Activated CD4-positive, CD25-positive, alpha-beta regulatory T cell treated with anti-CD3 and anti-CD28 coated beads, Interleukin-2, amount 50 U/mL, for 24 hours (primary cell): ENCODE measurements at regions not wholly inside any gene's neighbourhood (a gene's known extent, or its start where the extent isn't known, plus 50 kb on each side); places are given as distances from the start of the nearest gene placed in this dataset.

Experiments used
- ATAC-seq, 2 donors: fragments of 150-1000 bp; cut with Tn5 transposase; one replicate each; pipeline ENCODE4 v1.10.0; 2021; ENCODE audit warnings: mild to moderate bottlenecking in 1 of 2, moderate library complexity in 1 of 2

GRCh38 chr22:26847816-26848215, 190.4 kb downstream of the MIAT start:
- ATAC-seq = no peak

- ATAC-seq = no peak
Measured at GRCh38 chr22:26848244-26848920, 191.0 kb downstream of the MIAT start.

GRCh38 chr22:26849575-26849974, 192.2 kb downstream of the MIAT start:
- ATAC-seq = no peak

DNA sequence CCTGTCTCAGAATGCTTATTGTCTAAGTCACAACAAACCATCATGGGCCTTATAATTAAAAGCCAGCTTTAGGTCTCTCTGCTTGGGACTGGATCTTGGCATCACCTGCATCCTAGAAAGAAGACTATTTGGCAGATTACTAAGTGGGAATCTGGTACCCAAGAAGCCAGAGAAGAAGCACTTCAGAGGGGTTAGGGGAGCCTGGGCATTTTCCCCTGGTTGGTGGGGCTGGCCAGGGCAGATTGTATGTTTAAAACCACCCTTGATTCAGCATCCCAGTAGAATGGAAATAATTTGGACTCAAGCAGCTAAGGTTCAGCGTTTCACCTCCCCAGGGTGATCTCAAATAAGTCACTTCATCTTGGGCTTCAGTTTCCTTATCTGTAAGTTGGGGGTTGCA, 193.7 kb downstream of the MIAT start:
- ATAC-seq = no peak

GRCh38 chr22:26852176-26852575, 194.8 kb downstream of the MIAT start:
- no peak for ATAC-seq

GRCh38 chr22:26853071-26853470, 195.7 kb downstream of the MIAT start:
- no peak for ATAC-seq

- ATAC-seq = no peak
Measured at GRCh38 chr22:26853495-26853894, 196.1 kb downstream of the MIAT start.

- no peak for ATAC-seq
Measured at GRCh38 chr22:26857169-26857568, 199.8 kb downstream of the MIAT start.

DNA sequence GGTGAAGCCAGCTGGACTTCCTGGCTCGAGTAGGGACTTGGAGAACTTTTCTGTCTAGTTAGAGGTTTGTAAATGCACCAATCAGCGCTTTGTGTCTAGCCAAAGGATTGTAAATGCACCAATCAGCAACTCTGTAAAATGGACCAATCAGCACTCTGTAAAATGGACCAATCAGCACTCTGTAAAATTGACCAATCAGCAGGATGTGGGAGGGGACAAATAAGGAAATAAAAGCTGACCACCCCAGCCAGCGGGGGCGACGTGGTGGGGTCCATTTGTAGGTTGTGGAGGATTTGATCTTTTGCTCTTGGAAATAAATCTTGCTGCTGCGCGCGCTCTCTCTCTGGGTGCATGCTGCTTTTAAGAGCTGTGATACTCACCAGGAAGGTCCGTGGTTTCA, 202.9 kb downstream of the MIAT start:
- no peak for ATAC-seq

DNA sequence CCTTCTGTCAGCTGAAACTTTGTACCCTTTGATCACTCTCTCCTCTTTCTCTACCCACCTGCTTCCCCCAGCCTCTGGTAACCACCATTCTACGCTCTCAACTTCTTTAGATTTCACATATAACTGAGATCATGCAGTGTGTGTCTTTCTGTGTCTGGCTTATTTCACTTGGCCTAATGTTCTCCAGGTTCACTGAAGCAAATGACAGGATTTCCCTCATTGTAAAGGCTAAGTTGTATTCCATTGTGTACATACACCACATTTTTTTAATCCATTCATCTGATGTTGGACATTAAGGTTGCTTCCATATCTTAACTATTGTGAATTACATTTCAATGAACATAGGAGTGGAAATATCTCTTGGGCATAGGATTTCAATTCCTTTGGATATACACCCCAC, 207.6 kb downstream of the MIAT start:
- ATAC-seq = no peak

GRCh38 chr22:26883393-26883792, 226.0 kb downstream of the MIAT start:
- no peak for ATAC-seq

- no peak for ATAC-seq
Measured at GRCh38 chr22:26884921-26885320, 227.5 kb downstream of the MIAT start.

- no peak for ATAC-seq
Measured at GRCh38 chr22:26885441-26886261, 228.3 kb downstream of the MIAT start.

GRCh38 chr22:26887456-26887855, 230.1 kb downstream of the MIAT start:
- no peak for ATAC-seq

GRCh38 chr22:26887916-26888315, 230.5 kb downstream of the MIAT start:
- no peak for ATAC-seq

GRCh38 chr22:26888887-26889286, 231.5 kb downstream of the MIAT start:
- no peak for ATAC-seq

DNA sequence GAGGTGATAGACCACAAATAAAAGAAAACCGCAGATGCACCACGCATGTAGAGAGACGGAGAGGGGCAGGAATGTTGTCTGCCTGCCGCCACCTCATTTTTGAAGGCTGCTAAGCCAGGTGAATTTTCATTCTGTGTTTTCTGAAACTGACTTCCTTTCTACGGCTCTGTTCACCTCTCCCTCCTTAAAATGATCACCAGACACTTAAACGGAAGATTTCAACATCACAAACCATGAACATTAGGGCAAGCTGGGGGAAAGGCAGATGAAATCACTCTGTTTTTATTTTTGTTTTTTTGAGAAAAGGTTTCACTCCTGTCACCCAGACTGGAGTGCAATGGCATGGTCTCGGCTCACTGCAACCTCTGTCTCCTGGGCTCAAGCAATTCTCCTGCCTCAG, 232.4 kb downstream of the MIAT start:
- no peak for ATAC-seq

DNA sequence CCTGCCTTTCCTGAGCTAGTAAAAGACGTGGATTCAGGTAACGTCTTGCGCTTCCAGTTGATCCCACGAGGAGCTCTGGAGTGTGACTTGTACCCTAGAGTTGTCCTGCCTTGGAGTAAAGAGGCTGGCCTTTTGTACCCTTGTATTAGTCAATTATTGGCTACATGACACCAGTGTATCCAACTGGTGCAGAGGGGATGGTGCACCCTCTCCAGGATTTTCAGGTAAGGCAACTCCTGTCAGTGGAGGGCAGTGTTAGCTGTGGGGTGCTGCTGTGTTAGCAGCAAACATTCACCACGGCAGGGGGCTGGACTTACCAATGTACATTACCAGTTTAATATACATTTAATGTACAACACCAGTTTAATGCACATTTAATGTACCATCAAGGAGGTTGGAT, 233.5 kb downstream of the MIAT start:
- no peak for ATAC-seq

- ATAC-seq = no peak
Measured at GRCh38 chr22:26891429-26891828, 234.0 kb downstream of the MIAT start.

GRCh38 chr22:26892166-26893041, 235.0 kb downstream of the MIAT start:
- ATAC-seq = no peak

DNA sequence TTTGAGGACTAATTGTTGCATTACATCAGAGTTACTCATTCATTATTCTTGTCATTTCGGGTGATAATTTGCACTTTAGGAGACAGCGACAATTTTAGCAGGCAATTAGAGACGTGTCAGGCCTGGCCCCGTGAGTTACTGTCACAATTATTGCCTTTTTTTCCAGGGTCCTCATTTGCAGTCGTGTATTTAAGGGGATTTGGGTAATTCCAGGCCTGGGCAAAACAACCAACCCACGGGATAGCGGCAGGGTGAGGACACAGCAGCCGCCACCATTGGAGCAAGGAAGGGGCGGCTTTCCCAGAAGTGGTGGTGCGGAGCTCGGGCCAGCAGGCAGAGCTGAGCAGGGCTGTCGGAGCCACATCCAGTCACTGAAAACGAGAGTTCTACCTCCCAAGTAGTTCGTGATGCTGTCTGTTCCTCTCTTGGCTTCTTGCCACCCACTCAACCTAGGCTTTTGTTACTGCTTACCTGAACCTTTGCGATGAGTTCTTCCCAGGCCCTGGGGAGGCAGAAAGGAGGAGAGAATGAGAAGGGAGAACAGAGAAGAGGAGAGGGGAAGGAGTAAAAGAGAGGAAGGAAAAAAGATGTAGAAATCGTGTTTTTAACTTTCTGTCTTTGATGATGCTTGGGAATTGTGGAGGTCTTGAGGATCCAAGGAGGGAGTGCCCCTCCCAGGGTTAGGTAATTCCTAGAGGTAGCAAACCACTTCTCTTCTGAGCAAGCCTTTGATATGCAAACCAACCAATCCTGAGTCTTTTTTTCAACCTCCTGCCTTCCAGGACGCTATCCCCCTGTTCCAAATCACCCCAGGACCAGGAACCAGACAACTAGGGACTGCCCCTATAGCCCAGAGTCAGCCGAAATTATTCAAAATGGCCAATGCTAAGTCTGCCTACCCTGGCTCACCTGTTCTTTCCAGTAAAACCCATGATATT, 236.1 kb downstream of the MIAT start:
- ATAC-seq = no peak

DNA sequence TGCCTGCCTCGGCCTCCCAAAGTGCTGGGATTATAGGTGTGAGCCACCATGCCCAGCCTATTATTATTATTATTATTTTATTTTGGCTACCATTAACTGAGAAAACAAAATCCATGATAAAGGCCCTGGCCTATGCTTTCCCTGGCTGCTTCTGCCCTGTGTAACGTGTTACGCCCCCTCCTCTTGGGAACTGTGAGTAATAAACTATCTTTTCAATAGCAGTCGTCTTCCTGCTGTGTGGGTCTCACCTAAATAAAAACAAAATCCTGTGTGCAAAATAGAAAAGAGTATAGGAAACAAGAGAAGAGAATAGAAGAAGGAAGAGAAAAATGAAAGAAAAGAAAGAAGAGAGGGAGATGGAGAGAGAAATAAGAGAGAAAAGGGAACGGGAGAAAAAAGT, 237.0 kb downstream of the MIAT start:
- no peak for ATAC-seq
